GM12874 (cell line): ENCODE measurements at regions not wholly inside any gene's neighbourhood (a gene's known extent, or its start where the extent isn't known, plus 50 kb on each side); places are given as distances from the start of the nearest gene placed in this dataset.

ENCODE experiments used
- CTCF ChIP-seq: IDR thresholded peaks from 2 replicates; pipeline ENCODE4 v1.5.1; 2011; ENCODE audit warnings: low read depth, mild to moderate bottlenecking, control low read depth, low read length, moderate library complexity; ENCODE audit not compliant: insufficient read depth

DNA sequence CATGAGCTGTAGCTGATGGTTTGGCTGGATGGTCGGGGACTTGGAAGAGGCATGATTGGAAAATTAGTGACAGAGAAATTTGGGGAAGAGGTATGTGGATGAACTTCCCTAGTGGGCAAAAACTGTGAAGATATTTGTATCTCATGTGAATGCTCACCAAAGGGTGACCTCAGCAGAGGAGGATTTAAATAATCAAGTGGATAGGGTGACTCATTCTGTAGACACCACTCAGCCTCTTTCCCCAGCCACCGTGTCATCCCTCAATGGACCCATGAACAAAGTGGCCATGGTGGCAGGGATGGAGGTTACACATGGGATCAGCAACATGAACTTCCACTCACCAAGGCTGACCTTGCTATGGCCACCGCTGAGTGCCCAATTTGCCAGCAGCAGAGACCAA lies 60.8 kb upstream of the KRAS start:
- no peak for TF ChIP-seq CTCF

DNA sequence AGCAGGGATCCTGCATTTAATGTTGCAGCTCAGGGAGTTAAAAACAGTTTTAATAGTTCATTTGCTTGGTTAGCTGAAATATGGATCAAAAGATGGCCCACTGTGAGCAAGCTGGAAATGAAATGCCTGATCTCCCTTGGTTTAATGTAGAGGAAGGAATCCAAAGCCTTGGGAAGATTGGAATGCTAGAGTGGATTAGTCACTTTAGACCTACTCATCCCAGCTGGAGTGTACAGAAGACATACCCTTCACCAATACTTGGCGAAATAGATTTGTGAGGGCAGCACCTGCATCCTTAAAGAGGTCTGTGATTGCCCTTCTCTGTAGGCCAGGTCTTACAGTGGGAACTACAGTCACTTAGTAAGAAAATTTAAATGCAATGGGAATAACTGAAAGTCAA lies 58.0 kb upstream of the KRAS start:
- TF ChIP-seq CTCF = no peak

GRCh38 chr12:25307818-25308217 lies 57.1 kb upstream of the KRAS start:
- no peak for TF ChIP-seq CTCF

GRCh38 chr12:25301798-25302197 lies 51.1 kb upstream of the KRAS start:
- no peak for TF ChIP-seq CTCF
